Fibroblast of gingiva (primary cell): ENCODE measurements at regions not wholly inside any gene's neighbourhood (a gene's known extent, or its start where the extent isn't known, plus 50 kb on each side); places are given as distances from the start of the nearest gene placed in this dataset.
"Not testable (repeated sequence)": the region's sequence is repeated elsewhere in the genome, so short reads cannot be mapped to it uniquely, and the experiment has no call there.

Experiments
- DNase-seq: peaks from one replicate; pipeline ENCODE4 v3.0.0-alpha.2; 2011; ENCODE audit warnings: low read depth

- peak; percentile 91 for DNase-seq
Observed at GRCh38 chr5:98309785-98310598, 463.5 kb upstream of the RGMB start.

- DNase-seq, result peak; percentile 60
Observed at GRCh38 chr5:98314292-98314691, 459.2 kb upstream of the RGMB start.

GRCh38 chr5:98318386-98318785, 455.1 kb upstream of the RGMB start:
- DNase-seq, result no peak

- DNase-seq, result no peak
Observed at GRCh38 chr5:98319299-98320011, 454.0 kb upstream of the RGMB start.

GRCh38 chr5:98320343-98320742, 453.1 kb upstream of the RGMB start:
- DNase-seq, result no peak

- DNase-seq, result no peak
Observed at GRCh38 chr5:98321361-98321760, 452.1 kb upstream of the RGMB start.

- DNase-seq, result not testable (repeated sequence)
Observed at GRCh38 chr5:98325187-98325586, 448.3 kb upstream of the RGMB start.

GRCh38 chr5:98328015-98328414, 445.4 kb upstream of the RGMB start:
- no peak for DNase-seq

GRCh38 chr5:98330871-98331270, 442.6 kb upstream of the RGMB start:
- DNase-seq, result no peak

- no peak for DNase-seq
Observed at GRCh38 chr5:98333921-98334320, 439.5 kb upstream of the RGMB start.

- DNase-seq, result no peak
Observed at GRCh38 chr5:98334946-98335345, 438.5 kb upstream of the RGMB start.

- DNase-seq, result no peak
Observed at GRCh38 chr5:98339141-98339848, 434.2 kb upstream of the RGMB start.

- DNase-seq, result peak; percentile 89
Observed at GRCh38 chr5:98341038-98342032, 432.1 kb upstream of the RGMB start.

GRCh38 chr5:98342958-98343660, 430.4 kb upstream of the RGMB start:
- DNase-seq, result not testable (repeated sequence)

- peak; percentile 61 for DNase-seq
Observed at GRCh38 chr5:98349251-98349989, 424.0 kb upstream of the RGMB start.

GRCh38 chr5:98349990-98350365, 423.5 kb upstream of the RGMB start:
- DNase-seq, result no peak

GRCh38 chr5:98354922-98355321, 418.5 kb upstream of the RGMB start:
- DNase-seq, result no peak

GRCh38 chr5:98360548-98360947, 412.9 kb upstream of the RGMB start:
- DNase-seq, result no peak

- no peak for DNase-seq
Observed at GRCh38 chr5:98363157-98363556, 410.3 kb upstream of the RGMB start.

- DNase-seq, result no peak
Observed at GRCh38 chr5:98364549-98364948, 408.9 kb upstream of the RGMB start.
